AG10803 (cell line): ENCODE measurements at regions not wholly inside any gene's neighbourhood (a gene's known extent, or its start where the extent isn't known, plus 50 kb on each side); places are given as distances from the start of the nearest gene placed in this dataset.

Experiments
- DNase-seq: peaks from one replicate; pipeline ENCODE4 v3.0.0; 2010; ENCODE audit warnings: low read depth
- H3K4me3 ChIP-seq: 2 replicates; pipeline ENCODE4 v1.5.1; 2011; ENCODE audit warnings: mild to moderate bottlenecking, low read length, control low read depth
- CTCF ChIP-seq: conservative IDR thresholded peaks from 2 replicates; pipeline ENCODE4 v1.5.1; 2011; ENCODE audit warnings: mild to moderate bottlenecking, low read length, control low read depth, inconsistent platforms

GRCh38 chr6:156598071-156598854 lies 178.9 kb upstream of the ARID1B start:
- TF ChIP-seq CTCF = no peak
- no peak overlapping the region for H3K4me3 ChIP-seq
- DNase-seq = no peak

- no peak for TF ChIP-seq CTCF
- DNase-seq = no peak
- no peak overlapping the region for H3K4me3 ChIP-seq
These were observed 180.1 kb upstream of the ARID1B start for GRCh38 chr6:156597095-156597494.

GRCh38 chr6:156595476-156595875 lies 181.7 kb upstream of the ARID1B start:
- no peak for DNase-seq
- no peak overlapping the region for H3K4me3 ChIP-seq
- no peak for TF ChIP-seq CTCF

GRCh38 chr6:156593893-156594292 lies 183.3 kb upstream of the ARID1B start:
- TF ChIP-seq CTCF = no peak
- H3K4me3 ChIP-seq = no peak overlapping the region
- no peak for DNase-seq

- TF ChIP-seq CTCF = no peak
These were observed 184.1 kb upstream of the ARID1B start for GRCh38 chr6:156593127-156593526.

GRCh38 chr6:156590482-156590881 lies 186.7 kb upstream of the ARID1B start:
- no peak overlapping the region for H3K4me3 ChIP-seq
- DNase-seq = no peak
- TF ChIP-seq CTCF = no peak

More at GRCh38 chr6:156593127-156593526, 184.1 kb upstream of the ARID1B start:
- H3K4me3 ChIP-seq = no peak overlapping the region
- no peak for DNase-seq

GRCh38 chr6:156589281-156589680 lies 187.9 kb upstream of the ARID1B start:
- no peak overlapping the region for H3K4me3 ChIP-seq
- no peak for TF ChIP-seq CTCF
- peak; percentile 84 for DNase-seq
